ENCODE measurements at regions not wholly inside any gene's neighbourhood (a gene's known extent, or its start where the extent isn't known, plus 50 kb on each side); places are given as distances from the start of the nearest gene placed in this dataset.

DNA sequence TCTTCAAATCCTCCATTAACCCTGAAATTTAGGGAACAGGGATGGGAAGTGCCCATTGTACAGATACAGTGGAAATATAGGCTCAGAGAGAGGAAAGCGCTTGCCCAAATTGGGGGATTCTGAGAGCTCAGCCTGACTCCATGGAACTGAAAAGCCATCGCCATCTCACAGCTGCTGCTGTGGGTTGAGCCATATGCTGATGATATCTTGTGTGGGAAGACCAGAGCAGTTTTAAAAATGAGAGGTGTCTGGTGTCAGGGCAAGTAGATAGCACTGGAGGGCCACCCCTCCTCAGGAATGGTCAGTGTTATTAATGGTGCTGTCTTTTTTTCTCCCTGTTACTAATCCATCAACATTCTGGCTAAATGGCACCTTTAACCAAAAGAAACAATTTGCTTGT is 50.9 kb upstream of the C5orf58 start:
- intact Hi-C loops (cut with DNase I) = no loop called here
- 88 to 100% methylated on average over 2 of the region's 2 CpGs for WGBS, 2 donors
- no peak for DNase-seq

DNA sequence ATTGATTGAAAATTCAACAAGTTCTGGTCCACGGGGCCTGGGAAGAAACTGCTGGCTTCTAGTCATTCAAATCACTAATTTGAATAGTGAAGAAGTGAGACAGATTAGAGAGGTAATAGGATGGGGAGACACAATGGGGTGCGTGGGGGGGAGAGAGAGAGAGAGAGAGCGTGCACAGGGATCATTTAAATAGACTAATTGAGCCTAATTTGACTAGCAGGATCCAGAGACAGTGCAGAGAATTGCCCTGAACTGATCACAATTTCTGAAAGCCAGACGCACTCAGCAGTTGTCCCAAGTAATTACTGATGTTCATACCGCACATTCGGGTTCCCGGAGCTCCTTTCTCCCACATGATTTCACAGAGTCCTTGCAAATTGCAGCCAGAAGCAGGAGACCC is 50.3 kb upstream of the C5orf58 start:
- intact Hi-C loops (cut with DNase I) = no loop called here
- no peaks in the 10 kb centered on the region for H3K27me3 ChIP-seq
- DNase-seq = no peak
- no peak overlapping the region for H3K4me3 ChIP-seq (replicated peaks in 1 of 3)
- H3K27ac ChIP-seq = no peak overlapping the region
- WGBS, 2 donors = 81 to 84% methylated on average over 7 of the region's 7 CpGs
- no peak for TF ChIP-seq CTCF (IDR thresholded peaks at IDR 0.05)
- TF ChIP-seq POLR2A (IDR thresholded peaks at IDR 0.05) = no peak
- H3K4me1 ChIP-seq = no peaks in the 10 kb centered on the region
- no peaks in the 10 kb centered on the region for H3K9me3 ChIP-seq
- H3K36me3 ChIP-seq = no peaks in the 10 kb centered on the region

More for the DNA sequence above, 50.9 kb upstream of the C5orf58 start:
- Histone ChIP-seq H3K9me3 (no peaks in the 10 kb centered on the region), H3K36me3 (no peaks in the 10 kb centered on the region), H3K4me1 (no peaks in the 10 kb centered on the region), H3K27me3 (no peaks in the 10 kb centered on the region), H3K27ac (no peak overlapping the region), H3K4me3 (replicated peaks in 1 of 3) (no peak overlapping the region)
- no peak for TF ChIP-seq POLR2A (IDR thresholded peaks at IDR 0.05)
- TF ChIP-seq CTCF (IDR thresholded peaks at IDR 0.05) = no peak
